HepG2 (cell line): ENCODE measurements at regions not wholly inside any gene's neighbourhood (a gene's known extent, or its start where the extent isn't known, plus 50 kb on each side); places are given as distances from the start of the nearest gene placed in this dataset.

Experiments used
- ATAC-seq: fragments of 200-7000 bp; cut with Tn5 transposase; 3 replicates; pipeline ENCODE4 v1.9.1; 2020; ENCODE audit warnings: mild to moderate bottlenecking, moderate library complexity
- BruUV-seq: library from RNA; stranded (reverse); fragments of 400-500 nt; replicated peaks from 2 replicates; lab custom pipeline; 2021; lab: Mats Ljungman, UMichigan
- CTCF ChIA-PET: fragments of 300-600 bp; formaldehyde crosslinking; extraction: SDS; loops from one replicate; lab custom pipeline; 2021; ENCODE audit warnings: low total read pairs, inconsistent platforms, low intra/inter-chr PET ratio; lab: Yijun Ruan, JAX
- POLR2A ChIA-PET: fragments of 350-600 bp; sonication (Branson Sonifier 250); formaldehyde crosslinking; loops from one replicate; lab custom pipeline; 2020; ENCODE audit warnings: antibody characterized with exemption, inconsistent platforms; lab: Yijun Ruan, JAX
- DNase-seq: peaks from one replicate; pipeline ENCODE4 v3.0.0-alpha.2; 2015; ENCODE audit warnings: low spot score
- FAIRE-seq: peaks from 3 replicates; lab custom pipeline; 2011; peaks lifted over from hg19 to GRCh38; lab: Jason Lieb, UNC
- H2AFZ ChIP-seq: one replicate; pipeline ENCODE4 v1.6.1; 2011; ENCODE audit warnings: low read length, inconsistent platforms
- H3K27ac ChIP-seq: fragments of 300-600 bp; 3 replicates; pipeline ENCODE4 v1.8.0; 2011; ENCODE audit warnings: mixed run types, mild to moderate bottlenecking, mixed read lengths, low read length, inconsistent platforms; ENCODE audit not compliant: insufficient read depth; ENCODE audit errors: extremely low read length
- H3K27me3 ChIP-seq, 2 experiments: fragments of 200-600 bp in 1 of 2; 2 replicates in 1 of 2; 3 replicates in 1 of 2; pipeline versions ENCODE4 v1.6.0 to v1.8.0; 2011; ENCODE audit warnings: low read length in 2 of 2, mild to moderate bottlenecking in 2 of 2, moderate library complexity in 2 of 2, inconsistent platforms in 1 of 2; ENCODE audit not compliant: insufficient read depth in 2 of 2, control insufficient read depth in 1 of 2
- H3K36me3 ChIP-seq, 2 experiments: fragments of 200-600 bp in 1 of 2; replicated peaks in 1 of 2; 2 replicates in 1 of 2; 3 replicates in 1 of 2; pipeline versions ENCODE4 v1.5.1 to v1.8.0; 2011; ENCODE audit warnings: low read length in 2 of 2, inconsistent platforms in 1 of 2; ENCODE audit not compliant: insufficient read depth in 2 of 2, control insufficient read depth in 1 of 2
- H3K4me1 ChIP-seq: 2 replicates; pipeline ENCODE4 v1.5.1; 2012; ENCODE audit warnings: low read length, inconsistent platforms; ENCODE audit not compliant: insufficient read depth
- H3K4me2 ChIP-seq: 2 replicates; pipeline ENCODE4 v1.6.0; 2011; ENCODE audit warnings: low read depth, low read length, inconsistent platforms
- H3K4me3 ChIP-seq, 3 experiments: fragments of 200-600 bp in 1 of 3; sonication (generic), shearing (Covaris generic) in 1 of 3; replicated peaks in 1 of 3; 2 replicates each; pipeline ENCODE4 v1.5.1; 2011 to 2016; ENCODE audit warnings: low read length in 3 of 3, inconsistent platforms in 2 of 3, low read depth in 2 of 3, mild to moderate bottlenecking in 2 of 3, control low read depth in 1 of 3, mixed read lengths in 1 of 3; ENCODE audit not compliant: insufficient read depth in 1 of 3
- H3K79me2 ChIP-seq: one replicate; pipeline ENCODE4 v1.6.1; 2011; ENCODE audit warnings: low read length, inconsistent platforms; ENCODE audit not compliant: insufficient read depth
- H3K9ac ChIP-seq: 2 replicates; pipeline ENCODE4 v1.6.0; 2011; ENCODE audit warnings: mild to moderate bottlenecking, low read depth, low read length, inconsistent platforms; ENCODE audit not compliant: insufficient read depth
- H3K9me3 ChIP-seq: 2 replicates; pipeline ENCODE4 v1.5.1; 2012; ENCODE audit warnings: mild to moderate bottlenecking, low read length
- H4K20me1 ChIP-seq: 2 replicates; pipeline ENCODE4 v1.6.0; 2011; ENCODE audit warnings: inconsistent platforms, mild to moderate bottlenecking, low read length, moderate library complexity; ENCODE audit not compliant: insufficient read depth
- ARNT2 ChIP-seq: sonication (generic); formaldehyde crosslinking; IDR thresholded peaks from 2 replicates; pipeline ENCODE4 v1.8.0; 2022; ENCODE audit warnings: mild to moderate bottlenecking, low read depth, missing genetic modification reagents, moderate library complexity
- DBP ChIP-seq: sonication (generic); formaldehyde crosslinking; IDR thresholded peaks from 2 replicates; pipeline ENCODE4 v1.4.0; 2020; ENCODE audit warnings: missing genetic modification reagents; ENCODE audit errors: not compliant biosample characterization
- GPN1 ChIP-seq: sonication (generic); formaldehyde crosslinking; IDR thresholded peaks from 2 replicates; pipeline ENCODE4 v1.5.1; 2020; ENCODE audit warnings: missing genetic modification reagents, borderline replicate concordance
- HOXA9 ChIP-seq: sonication (generic); formaldehyde crosslinking; IDR thresholded peaks from 2 replicates; pipeline ENCODE4 v1.8.1; 2022; ENCODE audit warnings: missing genetic modification reagents, mild to moderate bottlenecking, moderate library complexity, borderline replicate concordance
- PHF8 ChIP-seq: sonication (generic); formaldehyde crosslinking; IDR thresholded peaks from 2 replicates; pipeline ENCODE4 v1.5.0; 2020; ENCODE audit warnings: missing genetic modification reagents
- ZEB1 ChIP-seq: IDR thresholded peaks from 2 replicates; pipeline ENCODE4 v1.6.1; 2012; ENCODE audit warnings: mild to moderate bottlenecking, low read depth, inconsistent platforms; ENCODE audit not compliant: insufficient replicate concordance
- ZFP36L2 ChIP-seq: sonication (generic); formaldehyde crosslinking; IDR thresholded peaks from 2 replicates; pipeline ENCODE4 v1.4.0; 2020; ENCODE audit warnings: missing genetic modification reagents
- ZNF263 ChIP-seq: sonication (generic); formaldehyde crosslinking; IDR thresholded peaks from 2 replicates; pipeline ENCODE4 v1.4.0; 2020; ENCODE audit warnings: missing genetic modification reagents
- ZNF558 ChIP-seq: sonication (generic); formaldehyde crosslinking; IDR thresholded peaks from 2 replicates; pipeline ENCODE4 v1.9.0; 2022; ENCODE audit warnings: mild to moderate bottlenecking, missing genetic modification reagents, borderline replicate concordance
- ZNF792 ChIP-seq: IDR thresholded peaks from 2 replicates; pipeline ENCODE4 v1.6.1; 2016
- WGBS: methylation state at CpG from one replicate; pipeline ENCODE4 v1.1.6; 2017; ENCODE audit warnings: low lambda C conversion rate; 5-methylcytosine and 5-hydroxymethylcytosine counted together
- in situ Hi-C: cut with HindIII; loops from 2 replicates; pipeline ENCODE4 v1.10.0; 2017; ENCODE audit warnings: low pct_unique_long_range_greater_than_20kb; ENCODE audit not compliant: extremely low pct_ligation_motif_present
- intact Hi-C: fragments of 100-400 bp; cut with micrococcal nuclease; formaldehyde crosslinking; loops from one replicate; pipeline ENCODE4 v1.10.0; 2022; ENCODE audit not compliant: unreplicated experiment

GRCh38 chr11:97738751-97739150 lies 1282.0 kb upstream of the CNTN5 start:
- intact Hi-C loops, result no loop called here
- BruUV-seq, result no TSS peak
- no peak overlapping the region for H3K4me3 ChIP-seq
- ChIA-PET POLR2A (no interaction called here), CTCF (no interaction called here)
- WGBS, result 61% methylated on average over 2 of the region's 2 CpGs
- no peak overlapping the region for H3K27ac ChIP-seq
- FAIRE-seq (no peak), ATAC-seq (no peak), DNase-seq (no peak)
- in situ Hi-C loops, result no loop called here
- H3K9me3 ChIP-seq, result peaks cover 56% of the 10 kb centered on the region
- no peak overlapping the region for H3K9ac ChIP-seq
- no peaks in the 10 kb centered on the region for H4K20me1 ChIP-seq
- TF ChIP-seq ZNF558 (CRISPR knock-in tag), result no peak
- TF ChIP-seq ZEB1, result no peak
- TF ChIP-seq GPN1 (CRISPR knock-in tag), result no peak
- no peak for TF ChIP-seq PHF8
- TF ChIP-seq HOXA9 (CRISPR knock-in tag), result no peak
- TF ChIP-seq DBP (CRISPR knock-in tag), result no peak
- no peak for TF ChIP-seq ARNT2 (CRISPR knock-in tag)
- no peak for TF ChIP-seq ZNF792 (CRISPR knock-in tag)
- TF ChIP-seq ZNF263, result no peak
- TF ChIP-seq ZFP36L2 (CRISPR knock-in tag), result no peak
- no peak overlapping the region for H2AFZ ChIP-seq
- H3K79me2 ChIP-seq, result no peaks in the 10 kb centered on the region
- H3K36me3 ChIP-seq, result no peaks in the 10 kb centered on the region
- no peak overlapping the region for H3K4me2 ChIP-seq
- no peaks in the 10 kb centered on the region for H3K27me3 ChIP-seq
- peaks cover 20% of the 10 kb centered on the region for H3K4me1 ChIP-seq
